CD4-positive, alpha-beta T cell (primary cell): ENCODE measurements at regions not wholly inside any gene's neighbourhood (a gene's known extent, or its start where the extent isn't known, plus 50 kb on each side); places are given as distances from the start of the nearest gene placed in this dataset.

Experiments
- ATAC-seq: fragments of 200-7000 bp; cut with Tn5 transposase; one replicate; pipeline ENCODE4 v1.10.0; 2022; ENCODE audit warnings: mild to moderate bottlenecking; ENCODE audit not compliant: poor library complexity
- CTCF ChIA-PET: fragments of 350-600 bp; sonication (Branson Sonifier 250); formaldehyde crosslinking; loops from one replicate; lab custom pipeline; 2021; ENCODE audit warnings: antibody characterized with exemption, inconsistent platforms; lab: Charles Lee
- POLR2A ChIA-PET: fragments of 350-600 bp; sonication (Branson Sonifier 250); formaldehyde crosslinking; loops from one replicate; lab custom pipeline; 2021; ENCODE audit warnings: antibody characterized with exemption, inconsistent platforms; lab: Charles Lee
- DNase-seq, 14 experiments: peaks; one replicate each; pipeline ENCODE4 v3.0.0-alpha.2; 2013 to 2020; ENCODE audit warnings: mixed read lengths in 2 of 14
- H3K27ac ChIP-seq, 2 donors: one replicate each; pipeline versions ENCODE4 v1.5.1 to v1.7.0; 2013; ENCODE audit warnings: low read length in 2 of 2, low read depth in 1 of 2, mild to moderate bottlenecking in 1 of 2
- H3K27me3 ChIP-seq, 2 experiments: 1 replicate in 1 of 2; 2 replicates in 1 of 2; pipeline versions ENCODE4 v1.6.1 to v1.7.0; 2013; ENCODE audit warnings: low read length in 2 of 2, control low read depth in 1 of 2, mild to moderate bottlenecking in 1 of 2, moderate library complexity in 1 of 2; ENCODE audit not compliant: insufficient read depth in 2 of 2, control insufficient read depth in 1 of 2
- H3K36me3 ChIP-seq: one replicate; pipeline ENCODE4 v1.6.1; 2013; ENCODE audit warnings: low read length, control low read depth; ENCODE audit not compliant: insufficient read depth
- H3K4me1 ChIP-seq: one replicate; pipeline ENCODE4 v1.6.1; 2013; ENCODE audit warnings: low read length, control low read depth; ENCODE audit not compliant: insufficient read depth
- H3K4me3 ChIP-seq: one replicate; pipeline ENCODE4 v1.5.1; 2013; ENCODE audit warnings: mild to moderate bottlenecking, low read length, moderate library complexity
- H3K9me3 ChIP-seq, 2 experiments: 1 replicate in 1 of 2; 2 replicates in 1 of 2; pipeline versions ENCODE4 v1.6.1 to v1.7.0; 2013; ENCODE audit warnings: low read length in 2 of 2, mild to moderate bottlenecking in 2 of 2, control low read depth in 1 of 2, moderate library complexity in 1 of 2; ENCODE audit not compliant: control insufficient read depth in 1 of 2, insufficient read depth in 1 of 2
- H3K27ac Mint-ChIP-seq: one replicate; pipeline ENCODE4 v1.8.0; 2020; ENCODE audit warnings: mixed read lengths
- H3K27me3 Mint-ChIP-seq: one replicate; pipeline ENCODE4 v1.8.0; 2021; ENCODE audit warnings: mixed read lengths
- H3K36me3 Mint-ChIP-seq: one replicate; pipeline ENCODE4 v1.8.0; 2021; ENCODE audit warnings: low read depth, mixed read lengths
- H3K4me1 Mint-ChIP-seq: one replicate; pipeline ENCODE4 v1.8.0; 2021; ENCODE audit warnings: low read depth, mixed read lengths
- H3K4me3 Mint-ChIP-seq: one replicate; pipeline ENCODE4 v1.8.0; 2020; ENCODE audit warnings: mild to moderate bottlenecking, mixed read lengths
- H3K9me3 Mint-ChIP-seq: one replicate; pipeline ENCODE4 v1.8.0; 2020; ENCODE audit warnings: mixed read lengths
- intact Hi-C, 2 experiments: fragments of 100-400 bp; cut with DNase I in 1 of 2; cut with micrococcal nuclease in 1 of 2; formaldehyde crosslinking; loops; one replicate each; pipeline versions ENCODE4 v1.15.1 to v1.9.0; 2023 to 2025; cut with DNase I, micrococcal nuclease
- TF ChIP-seq, protein P1 (sequence below): fragments of 200-600 bp; IDR thresholded peaks from one replicate; pipeline ENCODE4 v1.8.0; 2022; ENCODE audit warnings: antibody characterized with exemption, mild to moderate bottlenecking

DNA sequence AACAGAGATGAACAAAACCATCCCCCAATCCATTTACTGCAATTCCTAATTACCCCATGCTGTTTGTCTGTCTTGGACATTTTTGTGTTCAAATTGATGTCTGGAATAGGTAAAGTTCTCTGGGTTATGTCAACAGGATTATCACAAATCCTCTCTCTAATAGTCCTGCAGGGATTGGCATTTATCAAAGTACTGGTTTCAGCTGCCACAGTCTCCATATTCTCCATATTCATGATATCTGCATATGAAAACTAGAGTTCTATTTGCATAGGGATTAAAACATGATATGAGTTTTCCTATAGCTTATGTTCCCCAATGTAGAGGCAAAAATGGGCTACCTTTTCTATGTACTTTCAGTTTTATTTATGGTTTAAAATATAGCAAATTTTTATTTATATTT is 355.8 kb downstream of the ADRA2A start:
- ChIA-PET CTCF (no interaction called here), POLR2A (no interaction called here)
- Mint-ChIP-seq H3K27me3 (peaks cover 9% of the 10 kb centered on the region), H3K4me1 (no peaks in the 10 kb centered on the region), H3K36me3 (no peaks in the 10 kb centered on the region), H3K27ac (no peak overlapping the region), H3K9me3 (no peaks in the 10 kb centered on the region), H3K4me3 (no peak overlapping the region)
- H3K9me3 ChIP-seq = no peaks in the 10 kb centered on the region
- H3K4me3 ChIP-seq = no peak overlapping the region
- DNase-seq = no peak
- H3K36me3 ChIP-seq = no peaks in the 10 kb centered on the region
- TF ChIP-seq, protein P1, sequence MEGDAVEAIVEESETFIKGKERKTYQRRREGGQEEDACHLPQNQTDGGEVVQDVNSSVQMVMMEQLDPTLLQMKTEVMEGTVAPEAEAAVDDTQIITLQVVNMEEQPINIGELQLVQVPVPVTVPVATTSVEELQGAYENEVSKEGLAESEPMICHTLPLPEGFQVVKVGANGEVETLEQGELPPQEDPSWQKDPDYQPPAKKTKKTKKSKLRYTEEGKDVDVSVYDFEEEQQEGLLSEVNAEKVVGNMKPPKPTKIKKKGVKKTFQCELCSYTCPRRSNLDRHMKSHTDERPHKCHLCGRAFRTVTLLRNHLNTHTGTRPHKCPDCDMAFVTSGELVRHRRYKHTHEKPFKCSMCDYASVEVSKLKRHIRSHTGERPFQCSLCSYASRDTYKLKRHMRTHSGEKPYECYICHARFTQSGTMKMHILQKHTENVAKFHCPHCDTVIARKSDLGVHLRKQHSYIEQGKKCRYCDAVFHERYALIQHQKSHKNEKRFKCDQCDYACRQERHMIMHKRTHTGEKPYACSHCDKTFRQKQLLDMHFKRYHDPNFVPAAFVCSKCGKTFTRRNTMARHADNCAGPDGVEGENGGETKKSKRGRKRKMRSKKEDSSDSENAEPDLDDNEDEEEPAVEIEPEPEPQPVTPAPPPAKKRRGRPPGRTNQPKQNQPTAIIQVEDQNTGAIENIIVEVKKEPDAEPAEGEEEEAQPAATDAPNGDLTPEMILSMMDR = no peak
- H3K27me3 ChIP-seq = no peaks in the 10 kb centered on the region
- ATAC-seq = no peak
- no peaks in the 10 kb centered on the region for H3K4me1 ChIP-seq
- intact Hi-C loops = no loop called here
- no peak overlapping the region for H3K27ac ChIP-seq

DNA sequence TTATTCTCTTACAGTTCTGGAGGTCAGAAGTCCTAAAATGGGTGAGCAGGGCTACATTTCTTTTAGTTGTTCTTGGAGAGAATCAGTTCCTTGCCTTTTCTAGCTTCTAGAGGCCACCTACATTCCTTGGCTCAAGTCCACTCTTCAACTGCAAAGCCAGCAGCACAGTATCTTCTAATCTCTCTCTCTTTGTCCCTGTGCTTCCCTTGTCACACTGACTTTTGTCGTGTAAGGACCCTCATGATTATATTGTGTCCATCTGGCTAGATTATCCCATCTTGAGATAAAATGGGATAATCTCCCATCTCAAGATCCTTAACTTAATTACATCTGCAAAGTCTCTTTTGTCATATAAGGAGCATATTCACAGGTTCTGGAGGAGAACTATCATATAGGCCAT is 359.0 kb downstream of the ADRA2A start:
- H3K9me3 Mint-ChIP-seq = no peaks in the 10 kb centered on the region
- ATAC-seq (no peak), DNase-seq (no peak)
- H3K27me3 ChIP-seq = peaks cover 0 to 3% of the 10 kb centered on the region in 2 experiments
- H3K4me1 ChIP-seq = no peaks in the 10 kb centered on the region
- intact Hi-C loops = no loop called here
- TF ChIP-seq, protein P1 = no peak
- no peak overlapping the region for H3K27ac Mint-ChIP-seq
- no peaks in the 10 kb centered on the region for H3K36me3 Mint-ChIP-seq
- ChIA-PET CTCF (no interaction called here), POLR2A (no interaction called here)
- no peaks in the 10 kb centered on the region for H3K4me1 Mint-ChIP-seq
- peaks cover 18% of the 10 kb centered on the region for H3K27me3 Mint-ChIP-seq
- H3K36me3 ChIP-seq = no peaks in the 10 kb centered on the region
- H3K9me3 ChIP-seq = no peaks in the 10 kb centered on the region
- H3K27ac ChIP-seq = no peak overlapping the region
- no peak overlapping the region for H3K4me3 ChIP-seq
- H3K4me3 Mint-ChIP-seq = no peak overlapping the region

DNA sequence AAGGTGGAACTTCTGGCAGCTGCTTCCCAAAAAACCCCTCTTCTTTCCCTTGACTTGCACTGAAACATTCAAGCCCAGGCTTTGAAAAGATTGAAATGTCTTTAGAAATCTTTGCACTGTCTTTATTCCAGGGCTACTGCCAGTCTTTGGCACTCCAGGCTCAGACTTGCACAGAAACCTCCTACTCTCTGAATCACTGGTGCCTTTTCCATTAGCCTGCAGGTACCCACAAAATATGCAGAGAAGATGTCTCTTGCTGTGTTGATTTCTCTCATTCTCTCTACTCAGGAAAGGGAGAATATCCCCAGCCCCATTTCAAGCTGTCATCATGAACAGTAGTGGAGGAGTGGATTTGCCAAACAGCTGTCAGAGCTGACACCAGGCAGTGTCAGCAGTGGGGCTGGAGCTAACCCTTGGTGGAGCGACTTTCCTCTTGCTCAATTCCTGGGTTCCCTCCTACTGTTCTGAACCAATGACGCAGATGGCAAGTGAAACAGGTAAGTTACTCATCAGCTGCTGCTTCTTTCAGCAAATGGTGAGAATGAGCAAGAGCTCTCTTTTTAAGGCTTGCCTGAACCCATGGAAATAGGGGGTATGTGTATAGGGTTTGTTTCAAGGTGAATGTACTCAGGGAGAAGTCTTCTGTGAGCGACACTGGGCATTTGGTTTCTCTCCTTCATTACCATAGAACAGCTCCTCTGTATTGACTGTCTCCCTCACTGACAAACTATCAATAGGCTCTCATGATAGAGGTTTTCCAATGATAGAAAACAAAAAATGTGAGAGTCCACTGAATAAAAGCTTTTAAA is 362.4 kb downstream of the ADRA2A start:
- Mint-ChIP-seq H3K27me3 (peaks cover 33% of the 10 kb centered on the region), H3K4me1 (no peaks in the 10 kb centered on the region), H3K27ac (no peak overlapping the region), H3K4me3 (no peak overlapping the region), H3K36me3 (no peaks in the 10 kb centered on the region), H3K9me3 (no peaks in the 10 kb centered on the region)
- DNase-seq (no peak), ATAC-seq (no peak)
- H3K27me3 ChIP-seq = peaks cover 0 to 5% of the 10 kb centered on the region in 2 experiments
- no peak overlapping the region for H3K27ac ChIP-seq
- no peaks in the 10 kb centered on the region for H3K9me3 ChIP-seq
- CTCF ChIA-PET = no interaction called here
- POLR2A ChIA-PET = no interaction called here
- H3K36me3 ChIP-seq = no peaks in the 10 kb centered on the region
- no peak overlapping the region for H3K4me3 ChIP-seq
- TF ChIP-seq, protein P1 = no peak
- intact Hi-C loops = no loop called here
- no peaks in the 10 kb centered on the region for H3K4me1 ChIP-seq
